WTC11 (cell line): ENCODE measurements at regions not wholly inside any gene's neighbourhood (a gene's known extent, or its start where the extent isn't known, plus 50 kb on each side); places are given as distances from the start of the nearest gene placed in this dataset.

ENCODE experiments used
- ATAC-seq: fragments of 200-7000 bp; cut with Tn5 transposase; 2 replicates; pipeline ENCODE4 v1.10.0; 2021; ENCODE audit warnings: mild to moderate bottlenecking, moderate library complexity
- CTCF ChIA-PET: fragments of 300-600 bp; sonication (Branson Sonifier 250); formaldehyde crosslinking; loops from one replicate; lab custom pipeline; 2021; ENCODE audit warnings: antibody characterized with exemption; lab: Charles Lee
- POLR2A ChIA-PET: fragments of 350-600 bp; sonication (Branson Sonifier 250); formaldehyde crosslinking; loops from one replicate; lab custom pipeline; 2021; ENCODE audit warnings: antibody characterized with exemption; lab: Charles Lee
- DNase-seq: peaks from one replicate; pipeline ENCODE4 v3.0.0; 2021; ENCODE audit warnings: low spot score
- H3K27ac Mint-ChIP-seq: 2 replicates; pipeline ENCODE4 v1.8.0; 2021; ENCODE audit warnings: mixed read lengths
- H3K27me3 Mint-ChIP-seq: 2 replicates; pipeline ENCODE4 v1.8.0; 2021; ENCODE audit warnings: low read depth, mild to moderate bottlenecking, moderate library complexity, mixed read lengths
- H3K36me3 Mint-ChIP-seq: 2 replicates; pipeline ENCODE4 v1.8.0; 2021; ENCODE audit warnings: mixed read lengths
- H3K4me1 Mint-ChIP-seq: 2 replicates; pipeline ENCODE4 v1.8.0; 2022; ENCODE audit warnings: mixed read lengths
- H3K4me3 Mint-ChIP-seq: 2 replicates; pipeline ENCODE4 v1.8.0; 2021; ENCODE audit warnings: mild to moderate bottlenecking, moderate library complexity, mixed read lengths
- H3K9me3 Mint-ChIP-seq: 2 replicates; pipeline ENCODE4 v1.8.0; 2021; ENCODE audit warnings: mixed read lengths
- ATF2 ChIP-seq: sonication (generic); formaldehyde crosslinking; IDR thresholded peaks from 2 replicates; pipeline ENCODE4 v1.8.1; 2022; ENCODE audit warnings: low read depth, missing genetic modification reagents, borderline replicate concordance
- CREB1 ChIP-seq: sonication (generic); formaldehyde crosslinking; IDR thresholded peaks from 2 replicates; pipeline ENCODE4 v1.8.0; 2023; ENCODE audit warnings: mild to moderate bottlenecking, missing genetic modification reagents
- EMX1 ChIP-seq: fragments of 250-450 bp; sonication (Bioruptor Pico); IDR thresholded peaks from 2 replicates; pipeline ENCODE4 v1.8.0; 2021; ENCODE audit warnings: mild to moderate bottlenecking
- FOXJ3 ChIP-seq: sonication (generic); formaldehyde crosslinking; IDR thresholded peaks from 2 replicates; pipeline ENCODE4 v1.9.0; 2021; ENCODE audit warnings: missing genetic modification reagents, mild to moderate bottlenecking, borderline replicate concordance
- FOXK1 ChIP-seq: sonication (generic); formaldehyde crosslinking; IDR thresholded peaks from 2 replicates; pipeline ENCODE4 v1.8.0; 2022; ENCODE audit warnings: mild to moderate bottlenecking, moderate library complexity, missing genetic modification reagents
- FOXP1 ChIP-seq: sonication (generic); formaldehyde crosslinking; IDR thresholded peaks from 2 replicates; pipeline ENCODE4 v1.8.0; 2022; ENCODE audit warnings: missing genetic modification reagents, mild to moderate bottlenecking, moderate library complexity, borderline replicate concordance
- GRHL2 ChIP-seq: fragments of 250-450 bp; sonication (Bioruptor Pico); IDR thresholded peaks from 2 replicates; pipeline ENCODE4 v1.8.0; 2022; ENCODE audit warnings: mild to moderate bottlenecking, moderate library complexity; ENCODE audit not compliant: insufficient replicate concordance, severe bottlenecking
- IRF2 ChIP-seq: sonication (generic); formaldehyde crosslinking; IDR thresholded peaks from 2 replicates; pipeline ENCODE4 v1.8.0; 2022; ENCODE audit warnings: low read depth, missing genetic modification reagents, borderline replicate concordance
- KAT7 ChIP-seq: sonication (generic); formaldehyde crosslinking; IDR thresholded peaks from 2 replicates; pipeline ENCODE4 v1.8.1; 2023; ENCODE audit warnings: missing genetic modification reagents, mild to moderate bottlenecking, borderline replicate concordance
- MAX ChIP-seq: sonication (generic); formaldehyde crosslinking; IDR thresholded peaks from 2 replicates; pipeline ENCODE4 v1.8.0; 2022; ENCODE audit warnings: mild to moderate bottlenecking, missing genetic modification reagents
- NFATC4 ChIP-seq: fragments of 250-450 bp; sonication (Bioruptor Pico); IDR thresholded peaks from 2 replicates; pipeline ENCODE4 v1.9.0; 2021; ENCODE audit warnings: mild to moderate bottlenecking
- PRDM15 ChIP-seq: sonication (generic); formaldehyde crosslinking; IDR thresholded peaks from 2 replicates; pipeline ENCODE4 v1.8.0; 2022; ENCODE audit warnings: missing genetic modification reagents
- SMAD3 ChIP-seq: sonication (generic); formaldehyde crosslinking; IDR thresholded peaks from 2 replicates; pipeline ENCODE4 v1.8.0; 2022; ENCODE audit warnings: missing genetic modification reagents, mild to moderate bottlenecking, borderline replicate concordance
- TCF7 ChIP-seq: sonication (generic); formaldehyde crosslinking; IDR thresholded peaks from 2 replicates; pipeline ENCODE4 v1.8.0; 2022; ENCODE audit warnings: mild to moderate bottlenecking, low read depth, missing genetic modification reagents, moderate library complexity
- TP53 ChIP-seq: sonication (generic); formaldehyde crosslinking; IDR thresholded peaks from 2 replicates; pipeline ENCODE4 v1.8.1; 2023; ENCODE audit warnings: mild to moderate bottlenecking, missing genetic modification reagents
- USF2 ChIP-seq: sonication (generic); formaldehyde crosslinking; IDR thresholded peaks from 2 replicates; pipeline ENCODE4 v1.8.1; 2023; ENCODE audit warnings: mild to moderate bottlenecking, missing genetic modification reagents, moderate library complexity
- ZNF263 ChIP-seq: sonication (generic); formaldehyde crosslinking; IDR thresholded peaks from 2 replicates; pipeline ENCODE4 v1.8.1; 2022; ENCODE audit warnings: low read depth, mild to moderate bottlenecking, moderate library complexity, missing genetic modification reagents
- ZNF317 ChIP-seq: sonication (generic); formaldehyde crosslinking; IDR thresholded peaks from 2 replicates; pipeline ENCODE4 v1.8.1; 2023; ENCODE audit warnings: low read depth, mild to moderate bottlenecking, moderate library complexity, missing genetic modification reagents, borderline replicate concordance
- ZNF423 ChIP-seq: fragments of 250-450 bp; sonication (Bioruptor Pico); IDR thresholded peaks from 2 replicates; pipeline ENCODE4 v2.1.2; 2022; ENCODE audit warnings: mild to moderate bottlenecking, moderate library complexity
- TF ChIP-seq, protein P1 (sequence below): sonication (generic); formaldehyde crosslinking; IDR thresholded peaks from 2 replicates; pipeline ENCODE4 v1.8.0; 2022; ENCODE audit warnings: mild to moderate bottlenecking, missing genetic modification reagents
- TF ChIP-seq, protein P2 (sequence below): fragments of 250-450 bp; sonication (Bioruptor Pico); conservative IDR thresholded peaks from 2 replicates; pipeline ENCODE4 v1.9.0; 2021; ENCODE audit warnings: mild to moderate bottlenecking
- TF ChIP-seq, protein P3 (sequence below): sonication (generic); formaldehyde crosslinking; IDR thresholded peaks from 2 replicates; pipeline ENCODE4 v1.8.1; 2023; ENCODE audit warnings: mild to moderate bottlenecking, missing genetic modification reagents, moderate library complexity
- TF ChIP-seq, protein P4 (sequence below): sonication (generic); formaldehyde crosslinking; conservative IDR thresholded peaks from 2 replicates; pipeline ENCODE4 v1.8.1; 2022; ENCODE audit warnings: mild to moderate bottlenecking, missing genetic modification reagents

- no peak for DNase-seq
- no peak for TF ChIP-seq TP53 (CRISPR knock-in tag)
- TF ChIP-seq, protein P1, sequence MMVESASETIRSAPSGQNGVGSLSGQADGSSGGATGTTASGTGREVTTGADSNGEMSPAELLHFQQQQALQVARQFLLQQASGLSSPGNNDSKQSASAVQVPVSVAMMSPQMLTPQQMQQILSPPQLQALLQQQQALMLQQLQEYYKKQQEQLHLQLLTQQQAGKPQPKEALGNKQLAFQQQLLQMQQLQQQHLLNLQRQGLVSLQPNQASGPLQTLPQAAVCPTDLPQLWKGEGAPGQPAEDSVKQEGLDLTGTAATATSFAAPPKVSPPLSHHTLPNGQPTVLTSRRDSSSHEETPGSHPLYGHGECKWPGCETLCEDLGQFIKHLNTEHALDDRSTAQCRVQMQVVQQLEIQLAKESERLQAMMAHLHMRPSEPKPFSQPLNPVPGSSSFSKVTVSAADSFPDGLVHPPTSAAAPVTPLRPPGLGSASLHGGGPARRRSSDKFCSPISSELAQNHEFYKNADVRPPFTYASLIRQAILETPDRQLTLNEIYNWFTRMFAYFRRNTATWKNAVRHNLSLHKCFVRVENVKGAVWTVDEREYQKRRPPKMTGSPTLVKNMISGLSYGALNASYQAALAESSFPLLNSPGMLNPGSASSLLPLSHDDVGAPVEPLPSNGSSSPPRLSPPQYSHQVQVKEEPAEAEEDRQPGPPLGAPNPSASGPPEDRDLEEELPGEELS (CRISPR knock-in tag) = no peak
- TF ChIP-seq ZNF423 (CRISPR knock-in tag) = no peak
- no peak for TF ChIP-seq KAT7 (CRISPR knock-in tag)
- TF ChIP-seq GRHL2 (CRISPR knock-in tag) = no peak
- TF ChIP-seq NFATC4 = no peak
- no peak for TF ChIP-seq MAX (CRISPR knock-in tag)
- no peak for TF ChIP-seq ZNF317
Measured at GRCh38 chr1:29667951-29668350, 431.6 kb downstream of the PTPRU start.

GRCh38 chr1:29664711-29665110, 428.4 kb downstream of the PTPRU start:
- POLR2A ChIA-PET = no interaction called here
- peak; percentile 61 for ATAC-seq
- TF ChIP-seq FOXK1 (CRISPR knock-in tag) (no peak), ATF2 (CRISPR knock-in tag) (no peak), SMAD3 (CRISPR knock-in tag) (no peak), GRHL2 (CRISPR knock-in tag) (no peak), FOXP1 (no peak), CREB1 (no peak), ZNF263 (CRISPR knock-in tag) (no peak), USF2 (CRISPR knock-in tag) (no peak), PRDM15 (CRISPR knock-in tag) (no peak), TCF7 (CRISPR knock-in tag) (no peak), FOXJ3 (CRISPR knock-in tag) (no peak), IRF2 (no peak), EMX1 (no peak)
- TF ChIP-seq, protein P2, sequence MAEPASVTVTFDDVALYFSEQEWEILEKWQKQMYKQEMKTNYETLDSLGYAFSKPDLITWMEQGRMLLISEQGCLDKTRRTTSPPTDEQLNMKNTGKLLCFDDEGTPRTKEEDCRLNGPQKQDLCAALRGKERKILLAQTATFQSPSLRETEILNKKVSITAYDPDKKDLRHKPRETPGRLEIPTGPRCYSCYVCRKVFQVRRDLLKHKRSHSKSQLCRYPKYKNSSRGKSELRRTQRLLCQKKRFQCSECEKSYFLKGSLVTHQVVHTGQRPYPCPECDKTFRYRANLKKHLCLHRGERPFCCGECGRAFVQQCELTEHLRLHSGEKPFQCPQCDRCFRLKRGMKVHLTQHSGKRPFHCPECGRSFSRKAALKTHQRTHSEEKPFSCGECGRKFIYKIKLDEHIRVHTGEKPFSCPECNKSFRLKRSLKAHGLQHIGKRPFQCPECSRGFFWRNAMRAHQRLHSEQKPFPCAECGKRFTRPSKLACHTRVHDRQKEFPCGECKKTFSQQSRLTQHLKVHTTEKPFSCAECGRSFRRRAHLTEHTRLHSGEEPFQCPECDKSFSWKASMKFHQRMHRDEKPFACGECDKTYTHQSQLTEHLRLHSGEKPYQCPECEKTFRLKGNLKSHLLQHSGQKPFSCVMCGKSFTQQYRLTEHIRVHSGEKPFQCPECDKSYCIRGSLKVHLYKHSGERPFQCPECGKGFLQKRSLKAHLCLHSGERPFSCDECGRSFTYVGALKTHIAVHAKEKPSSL (CRISPR knock-in tag) = no peak
- TF ChIP-seq, protein P3, sequence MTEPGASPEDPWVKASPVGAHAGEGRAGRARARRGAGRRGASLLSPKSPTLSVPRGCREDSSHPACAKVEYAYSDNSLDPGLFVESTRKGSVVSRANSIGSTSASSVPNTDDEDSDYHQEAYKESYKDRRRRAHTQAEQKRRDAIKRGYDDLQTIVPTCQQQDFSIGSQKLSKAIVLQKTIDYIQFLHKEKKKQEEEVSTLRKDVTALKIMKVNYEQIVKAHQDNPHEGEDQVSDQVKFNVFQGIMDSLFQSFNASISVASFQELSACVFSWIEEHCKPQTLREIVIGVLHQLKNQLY (CRISPR knock-in tag) = no peak
- TF ChIP-seq, protein P4, sequence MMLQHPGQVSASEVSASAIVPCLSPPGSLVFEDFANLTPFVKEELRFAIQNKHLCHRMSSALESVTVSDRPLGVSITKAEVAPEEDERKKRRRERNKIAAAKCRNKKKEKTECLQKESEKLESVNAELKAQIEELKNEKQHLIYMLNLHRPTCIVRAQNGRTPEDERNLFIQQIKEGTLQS = no peak
- TF ChIP-seq, all 79 proteins: peak for 0
- CTCF ChIA-PET = interaction anchor here (1.8 kb wide), 1 partner anchor 9 kb away, joined by 5 read pairs; no protein-coding TSS in a partner anchor
- no peaks in the 10 kb centered on the region; the same call in 1 of the 2 replicates for H3K27me3 Mint-ChIP-seq
- H3K9me3 Mint-ChIP-seq = peaks cover 26% of the 10 kb centered on the region
- H3K4me1 Mint-ChIP-seq = peaks cover 14% of the 10 kb centered on the region
- no peak overlapping the region for H3K27ac Mint-ChIP-seq
- no peak for DNase-seq
- no peak overlapping the region for H3K4me3 Mint-ChIP-seq
- H3K36me3 Mint-ChIP-seq = no peaks in the 10 kb centered on the region

More at GRCh38 chr1:29667951-29668350, 431.6 kb downstream of the PTPRU start:
- CTCF ChIA-PET = no interaction called here
- Mint-ChIP-seq H3K9me3 (peaks cover 4% of the 10 kb centered on the region; the same call in 1 of the 2 replicates), H3K36me3 (no peaks in the 10 kb centered on the region), H3K27me3 (no peaks in the 10 kb centered on the region), H3K4me1 (peaks cover 14% of the 10 kb centered on the region), H3K4me3 (no peak overlapping the region), H3K27ac (no peak overlapping the region)
- POLR2A ChIA-PET = no interaction called here
- ATAC-seq = no peak
